ENCODE measurements at regions not wholly inside any gene's neighbourhood (a gene's known extent, or its start where the extent isn't known, plus 50 kb on each side); places are given as distances from the start of the nearest gene placed in this dataset.
"Not testable (repeated sequence)": the region's sequence is repeated elsewhere in the genome, so short reads cannot be mapped to it uniquely, and the experiment has no call there.

DNA sequence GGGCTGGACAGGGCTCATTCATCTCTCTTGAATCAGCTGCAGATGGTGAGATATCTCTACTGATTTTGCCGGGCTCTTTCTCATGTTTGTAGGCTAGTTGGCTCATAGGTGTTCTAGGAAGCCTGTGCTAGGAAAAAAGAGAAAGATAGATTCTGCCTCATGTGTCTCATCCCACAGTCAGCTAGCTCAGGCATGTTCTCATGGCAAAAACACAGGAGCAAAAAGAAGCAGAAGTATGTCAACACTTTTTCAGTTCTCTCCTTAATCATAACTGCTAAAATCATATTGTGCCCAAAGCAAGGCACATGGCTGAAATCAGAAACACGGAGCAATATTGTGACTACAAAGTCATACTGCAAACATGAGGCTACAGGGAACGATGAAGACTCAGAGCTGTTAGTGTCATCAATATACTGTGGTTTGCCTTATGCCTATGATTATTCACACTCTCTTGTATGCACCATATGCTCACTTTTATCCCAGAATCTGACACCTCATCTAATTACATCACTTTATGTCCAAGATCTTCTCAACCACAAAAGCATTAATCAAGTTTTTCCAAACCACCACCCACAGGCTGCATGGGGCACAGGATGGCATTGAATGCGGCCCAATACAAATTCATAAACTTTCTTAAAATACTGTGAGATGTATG, 571.9 kb upstream of the CNTNAP5 start:
- Histone ChIP-seq H3K27ac (replicated peaks) (no peak overlapping the region), H3K36me3 (no peaks in the 10 kb centered on the region), H3K9me3 (replicated peaks) (no peaks in the 10 kb centered on the region), H3K27me3 (ENCODE audit: low read depth) (no peaks in the 10 kb centered on the region), H3K4me3 (no peak overlapping the region), H3K4me1 (no peaks in the 10 kb centered on the region)
- TF ChIP-seq, protein P1, sequence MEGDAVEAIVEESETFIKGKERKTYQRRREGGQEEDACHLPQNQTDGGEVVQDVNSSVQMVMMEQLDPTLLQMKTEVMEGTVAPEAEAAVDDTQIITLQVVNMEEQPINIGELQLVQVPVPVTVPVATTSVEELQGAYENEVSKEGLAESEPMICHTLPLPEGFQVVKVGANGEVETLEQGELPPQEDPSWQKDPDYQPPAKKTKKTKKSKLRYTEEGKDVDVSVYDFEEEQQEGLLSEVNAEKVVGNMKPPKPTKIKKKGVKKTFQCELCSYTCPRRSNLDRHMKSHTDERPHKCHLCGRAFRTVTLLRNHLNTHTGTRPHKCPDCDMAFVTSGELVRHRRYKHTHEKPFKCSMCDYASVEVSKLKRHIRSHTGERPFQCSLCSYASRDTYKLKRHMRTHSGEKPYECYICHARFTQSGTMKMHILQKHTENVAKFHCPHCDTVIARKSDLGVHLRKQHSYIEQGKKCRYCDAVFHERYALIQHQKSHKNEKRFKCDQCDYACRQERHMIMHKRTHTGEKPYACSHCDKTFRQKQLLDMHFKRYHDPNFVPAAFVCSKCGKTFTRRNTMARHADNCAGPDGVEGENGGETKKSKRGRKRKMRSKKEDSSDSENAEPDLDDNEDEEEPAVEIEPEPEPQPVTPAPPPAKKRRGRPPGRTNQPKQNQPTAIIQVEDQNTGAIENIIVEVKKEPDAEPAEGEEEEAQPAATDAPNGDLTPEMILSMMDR (IDR thresholded peaks at IDR 0.05; ENCODE audit: borderline replicate concordance), result no peak
- DNase-seq, result no peak
- intact Hi-C loops (cut with micrococcal nuclease), result no loop called here

DNA sequence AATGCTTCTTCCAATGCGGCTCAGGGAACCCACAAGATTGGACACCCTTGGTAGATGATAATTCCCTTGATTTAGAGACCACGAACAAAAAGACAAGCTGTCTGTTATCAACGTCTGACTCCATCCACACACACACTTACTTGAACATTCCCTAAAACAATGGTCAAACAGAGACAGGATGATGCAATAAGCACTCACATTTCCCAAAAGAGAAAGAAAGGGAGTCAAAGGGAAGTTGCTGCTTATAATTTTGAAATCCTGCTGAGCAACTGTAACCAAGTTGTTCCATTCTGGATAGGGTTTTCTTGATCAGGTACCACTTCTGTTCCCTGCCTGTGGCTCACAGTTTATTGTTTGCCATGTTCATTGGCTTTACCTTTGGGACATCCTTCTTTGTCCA, 571.3 kb upstream of the CNTNAP5 start:
- Histone ChIP-seq H3K36me3 (no peaks in the 10 kb centered on the region), H3K9me3 (replicated peaks) (no peaks in the 10 kb centered on the region), H3K27me3 (ENCODE audit: low read depth) (no peaks in the 10 kb centered on the region), H3K4me1 (no peaks in the 10 kb centered on the region), H3K4me3 (no peak overlapping the region), H3K27ac (replicated peaks) (no peak overlapping the region)
- intact Hi-C loops (cut with micrococcal nuclease), result no loop called here
- TF ChIP-seq, protein P1 (IDR thresholded peaks at IDR 0.05; ENCODE audit: borderline replicate concordance), result no peak
- DNase-seq, result no peak

DNA sequence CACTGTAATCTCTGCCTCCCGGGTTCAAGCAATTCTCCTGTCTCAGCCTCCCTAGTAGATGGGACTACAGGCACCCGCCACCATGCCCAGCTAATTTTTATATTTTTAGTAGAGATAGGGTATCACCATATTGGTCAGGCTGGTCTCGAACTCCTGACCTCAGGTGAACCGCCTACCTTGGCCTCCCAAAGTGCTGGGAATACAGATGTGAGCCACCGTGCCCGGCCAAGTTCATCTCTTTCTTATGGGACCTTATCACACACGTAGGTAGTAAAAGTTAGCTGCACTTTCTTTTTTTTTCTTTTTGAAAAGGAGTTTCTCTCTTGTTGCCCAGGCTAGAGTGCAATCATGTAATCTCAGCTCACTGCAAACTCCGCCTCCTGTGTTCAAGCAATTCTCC, 569.9 kb upstream of the CNTNAP5 start:
- H3K9me3 ChIP-seq (replicated peaks); intact Hi-C loops (cut with micrococcal nuclease); H3K36me3 ChIP-seq; H3K27me3 ChIP-seq (ENCODE audit: low read depth); DNase-seq; H3K4me1 ChIP-seq; H3K4me3 ChIP-seq; H3K27ac ChIP-seq (replicated peaks): not testable (repeated sequence)

DNA sequence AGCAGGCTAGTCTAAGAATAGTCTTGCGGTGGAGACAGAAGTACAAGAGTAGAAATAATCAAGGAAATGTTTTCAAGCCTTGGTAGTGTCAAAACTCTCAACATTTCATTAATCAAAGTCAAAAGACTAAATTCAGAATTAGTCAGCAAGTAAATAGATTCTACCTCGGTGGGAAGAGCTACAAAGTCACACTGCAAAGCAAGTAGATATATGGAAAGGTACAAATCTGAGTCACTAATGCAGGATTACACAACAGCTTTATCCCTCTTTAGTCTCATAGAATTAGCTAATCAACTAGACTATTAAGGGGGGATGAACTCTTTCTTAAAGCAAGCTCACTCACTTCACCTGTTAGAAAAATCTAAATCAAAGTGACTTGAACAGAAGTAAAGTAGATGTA, 568.7 kb upstream of the CNTNAP5 start:
- Histone ChIP-seq H3K27me3 (ENCODE audit: low read depth) (no peaks in the 10 kb centered on the region), H3K9me3 (replicated peaks) (no peaks in the 10 kb centered on the region), H3K36me3 (no peaks in the 10 kb centered on the region), H3K4me3 (no peak overlapping the region), H3K27ac (replicated peaks) (no peak overlapping the region), H3K4me1 (no peaks in the 10 kb centered on the region)
- no peak for DNase-seq
- intact Hi-C loops (cut with micrococcal nuclease), result no loop called here
- TF ChIP-seq, protein P1 (IDR thresholded peaks at IDR 0.05; ENCODE audit: borderline replicate concordance), result no peak

DNA sequence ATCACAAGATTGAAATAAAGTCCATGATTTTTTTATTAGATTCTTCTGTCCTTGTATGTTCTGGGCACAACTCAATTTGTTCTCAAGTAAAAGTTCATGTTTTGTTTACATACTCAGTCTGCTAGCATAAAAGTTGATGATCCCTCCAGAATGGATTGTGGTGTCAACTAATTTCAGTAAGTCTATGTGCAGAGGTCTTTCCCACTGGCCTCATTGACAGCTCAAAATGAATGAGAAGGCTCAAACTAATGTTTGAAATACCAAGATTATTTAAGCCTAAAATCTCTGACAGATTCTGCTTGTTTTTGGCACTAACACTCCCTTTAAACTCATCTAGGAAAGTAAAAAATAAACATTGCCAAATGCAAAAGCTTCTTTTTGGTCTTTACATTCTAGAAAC, 561.2 kb upstream of the CNTNAP5 start:
- Histone ChIP-seq H3K9me3 (replicated peaks) (no peaks in the 10 kb centered on the region), H3K27me3 (ENCODE audit: low read depth) (no peaks in the 10 kb centered on the region), H3K36me3 (no peaks in the 10 kb centered on the region), H3K27ac (replicated peaks) (no peak overlapping the region), H3K4me3 (no peak overlapping the region), H3K4me1 (no peaks in the 10 kb centered on the region)
- no peak for DNase-seq
- TF ChIP-seq, protein P1 (IDR thresholded peaks at IDR 0.05; ENCODE audit: borderline replicate concordance), result no peak
- intact Hi-C loops (cut with micrococcal nuclease), result no loop called here

DNA sequence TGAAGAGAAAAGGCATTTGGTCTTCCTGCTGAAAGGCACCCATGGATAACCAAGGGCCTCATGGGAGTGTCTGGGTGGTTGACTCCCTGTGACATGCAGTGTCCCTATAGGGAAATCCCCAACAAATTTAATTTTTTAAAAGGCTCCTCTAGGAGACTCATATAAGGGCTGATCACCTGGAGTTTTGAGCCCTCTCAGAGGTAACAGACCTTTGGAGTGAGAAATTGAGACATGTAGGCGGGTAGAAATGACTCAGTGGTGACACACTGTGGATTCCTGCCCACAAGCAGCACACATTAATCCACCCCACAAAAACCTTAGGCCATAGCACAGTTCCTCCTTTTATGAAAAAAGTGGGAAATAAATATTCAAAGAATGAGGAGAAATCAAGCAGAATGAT, 557.0 kb upstream of the CNTNAP5 start:
- TF ChIP-seq, protein P1 (IDR thresholded peaks at IDR 0.05; ENCODE audit: borderline replicate concordance), result no peak
- Histone ChIP-seq H3K27ac (replicated peaks) (no peak overlapping the region), H3K27me3 (ENCODE audit: low read depth) (no peaks in the 10 kb centered on the region), H3K9me3 (replicated peaks) (peaks cover 24% of the 10 kb centered on the region), H3K36me3 (no peaks in the 10 kb centered on the region), H3K4me1 (no peaks in the 10 kb centered on the region), H3K4me3 (no peak overlapping the region)
- no peak for DNase-seq
- intact Hi-C loops (cut with micrococcal nuclease), result no loop called here
